ENCODE measurements at regions not wholly inside any gene's neighbourhood (a gene's known extent, or its start where the extent isn't known, plus 50 kb on each side); places are given as distances from the start of the nearest gene placed in this dataset.
A peak's percentile ranks its signal among the peaks of the same experiment; 100 is the strongest.

DNA sequence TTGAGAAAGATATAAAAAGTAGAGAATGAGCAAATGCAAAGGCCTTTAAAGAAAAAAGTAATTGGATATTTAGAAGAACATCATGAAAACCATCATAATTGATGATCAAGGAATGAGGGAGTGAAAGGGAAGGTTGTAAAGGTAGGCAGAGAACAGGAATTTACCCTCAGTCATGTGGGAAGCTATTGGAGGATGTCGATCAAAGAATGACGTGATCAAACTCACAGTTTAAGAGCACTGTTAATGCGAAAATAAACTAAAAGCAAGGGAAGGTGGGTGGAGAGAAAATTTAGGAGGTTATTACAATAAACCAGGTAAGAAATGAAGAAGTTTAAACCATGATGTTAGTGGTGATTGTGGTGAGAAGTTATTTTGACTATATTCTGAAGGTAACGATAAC lies 982.6 kb upstream of the EYS start:
- DNase-seq: no peak

DNA sequence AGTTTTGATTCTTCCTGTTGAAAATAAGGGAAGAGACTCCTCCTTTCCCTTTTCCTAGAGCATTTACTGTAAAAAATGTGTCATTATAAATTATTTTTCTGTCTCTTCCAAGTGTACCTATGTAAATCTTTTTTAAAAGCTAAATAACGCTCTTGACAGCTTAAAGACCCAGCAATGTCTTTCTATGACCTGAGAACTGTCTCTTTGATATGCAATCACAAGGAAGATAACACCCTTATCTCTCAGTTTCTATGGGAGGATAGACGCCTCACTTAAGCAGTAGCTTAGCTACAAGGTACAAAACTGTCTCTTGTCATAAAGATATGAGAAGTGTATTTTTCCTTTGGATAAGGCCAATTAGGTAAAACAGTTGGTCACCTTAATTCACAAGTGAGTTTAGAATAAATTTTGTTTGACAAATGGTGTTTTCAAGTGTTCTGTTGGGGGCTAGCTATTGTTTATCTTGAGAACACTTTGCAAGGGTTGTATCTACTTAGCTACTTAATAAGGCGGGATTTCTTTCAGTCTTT lies 980.6 kb upstream of the EYS start:
- DNase-seq: no peak

DNA sequence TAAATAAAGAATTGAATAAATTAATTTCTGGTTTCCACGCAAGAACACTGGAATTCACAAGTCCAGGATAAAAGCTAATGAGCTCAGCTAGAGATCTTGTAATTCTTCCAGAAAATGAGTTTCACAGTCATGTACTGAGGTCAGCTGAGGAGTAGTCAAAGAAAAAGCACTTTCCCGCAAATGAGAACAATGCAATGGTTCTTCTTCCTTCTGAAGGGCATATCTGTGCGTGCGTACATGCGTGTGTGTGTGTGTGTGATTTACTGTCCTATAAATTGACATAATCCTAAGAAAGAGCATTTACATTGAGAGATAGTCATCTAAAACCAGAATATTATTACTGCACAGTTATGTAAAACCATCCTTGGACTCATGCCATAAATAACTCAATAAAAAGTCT lies 968.9 kb upstream of the EYS start:
- no peak for DNase-seq

DNA sequence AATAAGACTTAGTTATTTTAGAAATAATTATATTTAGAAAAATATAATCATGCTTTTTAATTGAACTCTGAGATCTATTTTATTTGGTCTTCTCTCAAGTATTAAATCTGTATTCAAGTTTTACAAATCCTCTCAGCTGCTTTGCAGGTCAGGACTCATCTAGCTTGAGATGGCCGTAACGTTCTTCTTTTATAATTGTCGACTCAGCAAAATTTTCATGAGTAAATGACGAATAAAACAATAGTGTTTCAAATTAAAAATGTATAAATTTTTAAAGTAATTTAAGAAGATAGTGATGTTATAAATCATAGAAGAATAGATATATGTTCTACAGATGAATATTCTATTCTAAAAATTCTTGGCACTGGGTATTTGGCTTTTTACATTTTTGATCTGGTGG lies 957.1 kb upstream of the EYS start:
- DNase-seq: no peak

DNA sequence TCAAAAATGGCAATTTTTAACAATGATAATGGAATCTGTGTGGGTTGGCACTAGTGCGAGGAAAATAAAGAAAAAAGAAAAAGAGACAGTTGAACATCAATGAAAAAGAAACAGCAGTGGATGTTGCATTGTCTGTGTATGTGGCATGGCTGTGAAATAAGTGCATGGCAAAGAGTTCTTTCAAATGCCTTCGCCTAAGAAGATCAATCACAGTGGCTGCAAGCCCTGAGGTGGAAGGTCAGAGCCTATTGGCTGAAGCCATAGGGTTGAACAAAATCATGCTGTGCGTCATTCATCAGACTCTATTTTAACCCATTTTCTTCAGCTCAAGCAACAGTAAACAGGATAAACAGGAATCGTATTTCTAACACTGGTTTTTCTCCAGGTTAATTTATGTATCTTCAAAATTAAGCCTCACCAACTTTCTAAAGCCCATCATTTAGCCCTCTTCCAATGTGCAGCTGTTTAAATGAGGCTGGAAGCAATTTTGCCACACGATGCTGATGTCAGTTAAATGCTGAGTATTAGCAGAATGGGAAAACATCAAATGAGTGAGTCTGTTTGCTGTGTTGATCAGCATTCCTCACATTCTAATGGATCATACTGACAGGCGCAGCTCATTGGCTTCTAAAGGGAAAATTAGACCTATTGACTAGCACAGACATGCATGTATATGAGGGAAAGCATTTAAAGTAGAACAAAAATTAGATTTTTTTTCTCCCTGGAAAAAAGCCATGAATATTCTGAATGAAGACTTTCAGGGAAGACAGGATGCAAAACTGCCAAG lies 955.9 kb upstream of the EYS start:
- peak; percentile 25 for DNase-seq

DNA sequence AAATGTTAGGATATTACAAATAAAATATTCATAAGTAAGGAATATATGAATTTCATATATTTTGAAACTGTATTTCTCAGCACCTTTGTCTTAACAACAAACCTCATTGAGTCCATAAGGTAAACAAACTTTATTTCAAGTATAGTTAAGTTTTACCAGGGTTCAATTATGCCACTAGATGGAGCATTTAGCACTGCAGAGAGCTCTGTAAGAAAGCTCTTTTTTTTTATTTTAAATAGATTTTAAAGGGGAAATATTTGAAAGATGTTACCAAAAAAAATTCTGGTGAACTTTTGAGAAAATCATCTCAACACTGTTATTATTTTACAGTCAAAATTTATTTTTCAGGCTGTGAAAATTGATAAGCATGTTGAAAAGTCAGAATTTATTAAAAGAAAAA lies 955.2 kb upstream of the EYS start:
- DNase-seq: peak; percentile 38

DNA sequence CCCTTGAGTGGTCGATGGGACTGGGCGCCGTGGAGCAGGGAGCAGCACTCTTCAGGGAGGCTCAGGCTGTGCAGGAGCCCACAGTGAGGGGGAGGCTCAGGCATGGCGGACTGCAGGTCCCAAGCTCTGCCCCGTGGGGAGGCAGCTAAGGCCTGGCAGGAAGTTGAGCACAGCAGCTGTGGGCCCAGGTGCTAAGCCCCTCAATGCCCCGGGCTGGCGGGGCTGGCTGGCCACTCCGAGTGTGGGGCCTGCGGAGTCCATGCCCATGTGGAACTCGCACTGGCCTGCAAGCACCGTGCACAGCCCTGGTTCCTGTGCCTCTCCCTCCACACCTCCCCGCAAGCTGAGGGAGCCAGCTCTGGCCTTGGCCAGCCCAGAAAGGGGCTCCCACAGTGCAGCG lies 948.4 kb upstream of the EYS start:
- DNase-seq: no peak

DNA sequence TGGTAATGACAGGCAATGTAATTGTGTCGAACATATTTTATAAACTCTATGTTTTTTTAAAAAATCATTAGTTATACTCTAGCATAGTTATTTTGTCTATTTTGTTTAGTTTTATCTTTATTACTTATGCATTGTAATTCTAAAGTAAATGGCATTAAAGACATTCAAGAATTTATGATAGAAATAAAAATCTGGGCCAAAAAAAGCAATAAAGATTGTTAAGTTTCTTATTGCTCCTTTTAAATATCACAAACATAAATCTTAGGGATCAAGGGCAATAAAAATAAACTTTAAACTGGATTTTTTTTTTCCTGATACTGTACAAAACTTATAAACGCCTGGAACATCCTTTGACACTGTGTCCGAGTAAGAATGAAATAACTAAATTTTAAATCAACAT lies 931.5 kb upstream of the EYS start:
- no peak for DNase-seq

DNA sequence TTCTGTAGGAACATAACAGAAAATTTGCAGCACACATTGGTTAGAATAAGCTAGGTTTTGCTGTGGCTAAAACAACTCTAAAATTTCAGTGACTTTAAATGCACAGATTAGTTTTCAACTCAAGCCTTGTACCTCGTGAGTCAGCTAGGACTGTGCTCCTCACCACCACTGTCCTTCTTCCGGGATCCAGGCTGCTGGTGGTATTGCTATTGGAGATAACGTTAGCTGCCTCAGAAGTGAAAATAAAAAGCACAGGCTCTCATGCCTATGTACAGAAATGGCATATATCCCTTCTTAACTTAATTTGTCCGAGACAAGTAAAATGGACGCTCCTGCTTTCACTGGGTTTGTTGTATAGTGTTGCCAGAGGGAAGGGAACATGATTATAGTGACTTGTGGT lies 931.1 kb upstream of the EYS start:
- DNase-seq: no peak

DNA sequence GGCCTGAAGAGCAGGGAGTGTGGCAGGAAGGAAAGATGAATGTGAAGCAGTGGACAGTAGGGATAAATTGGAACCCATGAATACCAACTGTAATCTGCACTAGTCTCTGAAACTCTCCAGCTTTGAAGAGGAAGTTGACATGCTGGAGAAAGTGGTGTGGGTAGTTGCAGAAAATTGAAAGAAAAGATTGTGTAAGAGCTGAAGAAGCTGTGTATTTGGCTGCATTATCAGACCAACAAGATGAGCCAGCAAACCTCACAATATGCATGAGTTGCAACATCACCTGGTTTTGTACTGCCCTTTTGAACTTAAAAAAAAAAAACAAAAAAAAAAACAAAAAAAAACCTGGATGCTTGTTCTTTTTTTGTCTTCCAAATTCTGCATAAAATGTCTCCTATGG lies 921.9 kb upstream of the EYS start:
- DNase-seq: no peak

DNA sequence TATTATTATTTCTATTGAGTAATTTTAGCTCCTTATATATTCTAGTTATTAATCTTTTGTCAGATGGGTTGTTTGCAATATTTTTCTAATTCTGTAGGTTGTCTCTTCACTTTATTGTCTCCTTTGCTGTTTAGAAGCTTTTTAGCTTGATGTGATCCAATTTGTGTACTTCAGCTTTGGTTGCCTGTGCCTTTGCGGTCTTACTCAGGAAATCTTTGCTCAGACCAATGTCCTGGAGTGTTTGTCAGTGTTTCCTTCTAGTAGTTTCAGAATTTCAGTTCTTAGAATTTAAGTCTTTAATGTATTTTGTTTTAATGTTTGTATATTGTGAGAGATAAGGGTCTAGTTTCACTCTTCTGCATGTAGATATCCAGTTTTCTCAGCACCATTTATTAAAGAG lies 916.0 kb upstream of the EYS start:
- no peak for DNase-seq

DNA sequence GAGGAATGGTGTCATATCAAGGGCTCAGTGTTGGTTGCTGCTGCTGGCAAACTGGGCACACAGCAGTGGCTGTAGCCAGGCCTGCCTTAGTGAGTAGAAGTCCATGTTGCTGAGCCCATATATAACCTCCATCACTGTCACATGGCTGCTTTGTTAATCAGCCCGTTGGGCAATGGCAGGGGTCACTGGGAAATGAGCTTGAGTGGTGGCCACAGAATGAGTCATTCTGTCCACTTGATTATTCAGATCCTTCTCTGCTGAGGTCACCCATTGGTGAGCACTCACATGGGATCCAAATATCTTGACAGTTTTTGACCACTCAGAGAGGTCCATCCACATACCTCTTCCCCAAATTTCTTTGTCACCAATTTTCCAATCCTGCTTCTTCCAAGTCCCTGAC lies 898.9 kb upstream of the EYS start:
- DNase-seq: no peak

DNA sequence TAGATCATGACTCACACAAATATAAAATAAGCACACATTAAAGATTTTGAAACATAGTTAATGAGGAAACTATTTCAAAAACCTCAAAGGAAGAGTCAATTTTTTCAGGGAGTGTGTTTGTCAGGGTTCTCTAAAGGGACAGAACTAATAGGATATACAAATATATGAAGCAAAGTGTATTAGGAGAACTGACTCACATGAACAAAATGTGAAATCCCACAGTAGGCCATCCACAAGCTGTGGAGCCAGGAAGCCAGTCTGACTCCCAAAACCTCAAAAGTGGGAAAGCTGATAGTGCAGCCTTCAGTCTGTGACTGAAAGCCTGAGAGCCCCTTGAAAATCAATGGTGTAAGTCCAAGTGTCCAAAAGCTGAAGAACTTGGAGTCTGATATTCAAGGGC lies 898.0 kb upstream of the EYS start:
- DNase-seq: no peak

DNA sequence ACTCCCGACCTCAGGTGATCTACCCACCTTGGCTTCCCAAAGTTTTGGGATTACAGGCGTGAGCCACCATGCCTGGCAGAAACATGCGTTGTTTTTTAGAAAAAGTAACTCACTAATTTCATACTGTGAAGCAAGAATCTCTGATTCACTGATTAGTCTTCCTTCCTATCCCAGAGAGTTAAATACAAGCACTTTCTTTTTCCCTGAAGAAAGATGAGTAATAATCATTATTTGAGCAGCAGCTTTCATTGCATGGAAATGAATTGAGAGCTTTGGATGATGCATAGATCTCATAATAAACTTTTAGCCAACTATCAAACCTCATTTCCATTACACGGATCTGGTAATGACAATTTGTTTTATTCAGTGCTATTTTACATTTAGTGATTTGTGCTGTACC lies 892.5 kb upstream of the EYS start:
- no peak for DNase-seq

DNA sequence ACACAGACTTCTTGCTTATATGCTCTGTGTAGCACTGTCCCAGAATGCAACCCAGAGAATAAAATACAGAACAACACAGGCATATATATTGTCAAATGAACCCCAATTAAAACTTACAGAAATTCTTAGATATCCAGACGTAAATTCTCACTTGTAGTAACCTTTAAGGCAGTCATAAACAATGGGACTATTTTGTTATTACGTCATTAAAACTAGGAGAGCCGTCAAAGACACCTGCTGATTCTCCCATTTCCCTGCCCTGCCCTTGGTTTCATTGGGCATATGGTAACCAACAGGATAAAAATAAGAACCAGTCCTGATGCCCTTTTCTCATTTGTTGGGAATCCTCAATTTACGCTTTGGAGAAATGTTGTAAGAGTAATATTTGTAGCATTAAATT lies 871.3 kb upstream of the EYS start:
- DNase-seq: no peak

DNA sequence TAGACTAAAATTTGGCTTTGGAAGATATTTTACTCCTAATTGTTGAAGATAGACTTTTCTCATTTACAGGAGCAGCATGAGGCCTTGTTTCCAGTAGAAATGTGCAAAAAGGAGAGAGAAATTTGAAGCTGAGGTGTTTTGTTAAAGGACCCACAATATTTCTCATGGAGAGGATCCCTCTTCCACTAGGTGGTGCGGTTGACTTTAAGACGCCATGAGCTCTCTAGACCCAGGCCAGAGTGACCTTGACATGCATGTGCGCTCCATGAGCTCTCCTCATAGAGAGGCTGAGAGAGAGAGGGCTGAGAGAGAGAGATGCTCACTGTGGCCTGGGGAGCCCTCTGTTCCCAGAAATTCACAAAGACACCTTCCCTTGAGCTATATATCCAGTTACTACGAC lies 861.2 kb upstream of the EYS start:
- DNase-seq: no peak

DNA sequence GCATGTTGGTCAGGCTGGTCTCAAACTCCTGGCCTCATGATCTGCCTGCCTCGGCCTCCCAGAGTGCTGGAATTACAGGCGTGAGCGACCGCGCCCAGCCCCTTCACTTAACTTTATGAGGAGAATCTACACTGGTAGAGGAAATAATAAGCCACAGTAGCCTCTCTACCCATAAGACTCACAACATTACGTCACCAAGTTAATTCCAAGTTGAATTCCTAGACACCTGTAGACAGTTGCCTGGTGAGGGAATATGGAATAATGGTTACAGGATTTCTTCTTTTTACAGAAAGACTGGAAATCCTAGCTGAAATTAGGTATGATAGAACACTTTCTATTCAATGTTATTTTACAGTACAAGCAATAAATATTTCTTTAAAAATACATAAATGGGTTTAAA lies 854.5 kb upstream of the EYS start:
- no peak for DNase-seq

DNA sequence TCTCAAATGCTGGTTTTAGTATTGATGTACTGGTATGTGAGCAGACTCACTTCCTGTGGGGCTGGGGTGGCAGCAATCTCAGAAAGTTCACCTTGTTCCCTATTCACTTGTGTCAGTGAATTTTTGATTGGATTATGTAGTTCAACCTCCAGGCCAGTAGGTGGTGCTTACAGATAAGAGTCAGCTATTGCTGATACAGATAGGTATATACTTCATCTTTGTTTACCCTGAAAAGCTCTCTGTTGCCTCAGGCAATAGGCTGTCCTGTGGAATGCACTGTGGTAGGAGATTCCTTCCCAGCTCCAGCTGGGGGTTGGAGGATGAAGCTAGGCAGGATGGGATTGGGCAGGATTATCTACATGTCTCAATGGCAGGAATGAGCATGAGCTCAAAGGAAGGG lies 851.2 kb upstream of the EYS start:
- no peak for DNase-seq

DNA sequence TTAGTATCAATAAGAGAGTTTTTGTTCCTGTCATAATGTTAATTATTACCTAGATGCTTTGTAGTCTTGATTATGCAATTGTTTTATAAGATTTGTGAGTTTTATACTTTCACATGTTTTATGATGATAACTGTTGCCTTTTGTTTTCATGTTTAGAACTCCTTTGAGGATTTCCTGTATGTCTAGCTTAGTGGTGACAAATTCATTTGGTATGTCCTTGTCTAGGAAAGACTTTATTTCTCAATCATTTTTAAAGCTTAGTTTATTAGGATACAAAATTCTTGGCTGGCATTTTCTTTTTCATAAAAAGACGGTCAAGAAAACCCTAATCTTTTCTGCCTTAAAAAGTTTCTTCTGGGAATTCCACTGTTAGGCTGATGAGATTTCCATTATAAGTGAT lies 849.9 kb upstream of the EYS start:
- DNase-seq: no peak

DNA sequence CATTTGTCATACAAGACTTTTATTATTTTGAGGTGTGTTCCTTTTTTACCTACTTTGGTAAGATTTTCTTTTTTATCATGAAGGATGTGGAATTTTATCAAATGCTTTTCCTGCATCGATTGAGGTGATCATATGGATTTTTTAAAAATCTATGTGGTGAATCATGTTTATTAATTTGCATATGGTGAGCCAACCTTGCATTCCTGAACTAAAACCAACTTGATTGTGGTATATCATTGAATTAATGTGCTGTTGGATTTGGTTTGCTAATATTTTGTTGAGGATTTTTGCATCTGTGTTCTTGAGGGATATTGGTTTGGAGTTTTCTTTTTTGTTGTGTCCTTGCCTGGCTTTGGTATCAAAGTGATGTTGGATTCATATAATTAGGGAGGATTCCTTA lies 848.1 kb upstream of the EYS start:
- no peak for DNase-seq

DNA sequence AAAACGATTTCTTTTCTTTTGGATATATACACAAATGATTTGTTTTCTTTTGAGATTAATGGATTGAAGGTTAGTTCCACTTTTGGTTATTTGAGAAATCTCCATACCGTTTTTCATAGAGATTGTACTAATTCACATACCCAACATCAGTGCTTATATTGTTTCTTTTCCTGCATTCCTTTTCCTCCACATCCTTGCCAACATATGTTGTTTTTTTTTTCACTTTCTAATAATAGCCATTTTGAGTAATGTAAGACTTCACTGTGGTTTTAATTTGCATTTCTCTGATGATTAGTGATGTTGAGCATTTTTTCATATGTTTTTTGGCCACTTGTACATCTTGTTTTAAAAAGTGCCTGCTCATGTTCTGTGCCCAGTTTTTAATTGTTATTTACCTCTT lies 846.4 kb upstream of the EYS start:
- no peak for DNase-seq

DNA sequence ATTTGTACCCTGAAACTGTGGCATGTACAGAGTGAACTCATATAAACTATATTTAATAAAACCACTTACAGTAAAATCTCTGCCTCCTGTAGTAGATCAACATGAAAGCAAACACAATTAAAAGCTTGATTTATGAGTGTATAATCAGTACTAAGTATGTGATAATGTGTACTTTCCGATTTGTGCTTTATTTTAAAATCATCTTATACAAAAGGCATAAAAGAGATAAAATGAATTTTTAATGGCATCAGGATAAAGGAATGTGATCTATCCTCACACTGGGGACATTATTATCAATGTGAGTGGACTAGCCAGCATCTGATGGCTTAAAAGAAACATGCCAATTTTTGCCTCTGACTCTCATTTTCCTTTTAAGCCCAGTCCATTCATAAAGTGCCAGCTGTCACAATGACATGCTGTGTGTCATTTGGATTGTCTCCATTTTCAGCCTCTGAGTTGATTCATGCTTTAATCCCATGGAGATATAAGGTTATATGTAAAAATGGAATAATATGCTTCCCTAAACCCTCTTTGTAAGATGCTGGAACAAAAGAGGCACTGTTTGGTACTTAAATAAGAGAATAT lies 831.6 kb upstream of the EYS start:
- DNase-seq: no peak

DNA sequence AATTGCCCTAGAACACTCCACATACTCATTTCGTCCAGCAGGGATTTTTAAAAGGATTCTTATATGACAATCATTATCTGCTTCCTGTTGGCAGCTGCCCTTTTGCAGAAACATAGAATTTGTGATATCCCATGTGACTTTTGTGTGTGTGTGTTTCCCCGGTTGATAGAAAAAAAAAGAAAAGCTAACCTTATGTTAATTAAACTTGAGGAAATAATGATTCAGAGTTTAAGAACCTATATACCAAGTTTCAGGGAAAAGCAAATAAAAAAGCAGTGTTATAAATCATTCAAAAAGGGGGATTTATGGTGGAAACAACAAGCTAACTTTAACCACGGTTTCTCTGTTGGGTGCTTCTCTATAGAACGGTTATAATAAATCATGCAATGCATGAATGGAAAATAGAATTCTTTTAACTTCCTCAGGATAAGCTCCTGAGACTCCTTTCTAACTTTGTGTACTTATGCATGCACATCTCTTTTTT lies 826.9 kb upstream of the EYS start:
- DNase-seq: no peak

DNA sequence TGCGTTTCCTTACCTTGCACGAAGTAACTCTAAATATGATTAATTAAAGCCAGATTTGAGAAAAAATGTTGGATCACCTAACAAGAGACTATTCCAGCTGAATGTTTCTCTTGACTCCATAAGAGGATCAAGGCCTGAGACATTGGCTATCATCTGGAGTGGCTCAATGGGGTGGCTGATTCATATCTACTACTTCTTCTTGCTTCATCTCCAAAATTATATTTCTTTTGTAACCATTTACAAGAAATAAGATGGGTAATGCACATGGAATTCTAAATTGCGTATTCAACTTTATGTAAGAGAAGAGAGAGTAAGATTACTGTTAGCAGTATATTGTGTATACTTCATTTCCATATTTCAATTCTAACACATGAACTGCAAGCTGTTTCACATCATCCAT lies 819.0 kb upstream of the EYS start:
- no peak for DNase-seq

DNA sequence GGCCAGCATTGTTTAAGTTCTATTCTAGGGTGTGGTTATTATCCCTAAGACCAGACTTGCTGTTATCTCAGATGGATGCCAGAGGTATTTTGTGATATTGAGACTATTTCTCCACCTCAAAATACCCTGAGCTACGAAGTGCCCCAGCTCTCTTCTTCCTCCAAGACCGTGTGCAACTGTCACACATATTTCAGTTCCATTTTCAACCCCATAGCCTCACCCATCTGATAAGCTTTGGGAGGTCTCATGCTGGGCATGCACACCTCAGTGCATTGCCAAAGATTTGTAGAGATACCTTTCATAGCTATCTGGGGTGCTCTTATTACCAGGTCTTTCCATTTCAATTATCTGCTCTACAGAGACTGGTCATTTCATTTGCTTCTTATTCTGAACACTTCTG lies 815.8 kb upstream of the EYS start:
- DNase-seq: no peak

Data from eye (tissue), 1 donor.